Activated naive CD4-positive, alpha-beta T cell treated with anti-CD3 and anti-CD28 coated beads, Interleukin-2, amount 50 U/mL, for 72 hours (primary cell): ENCODE measurements at regions not wholly inside any gene's neighbourhood (a gene's known extent, or its start where the extent isn't known, plus 50 kb on each side); places are given as distances from the start of the nearest gene placed in this dataset.
"Not testable (repeated sequence)": the region's sequence is repeated elsewhere in the genome, so short reads cannot be mapped to it uniquely, and the experiment has no call there.

Experiments
- ATAC-seq, 2 donors: fragments of 150-1000 bp; cut with Tn5 transposase; 2 replicates each; pipeline ENCODE4 v1.10.0; 2021; ENCODE audit warnings: mild to moderate bottlenecking in 2 of 2, moderate library complexity in 2 of 2
- DNase-seq, 2 donors: peaks; one replicate each; pipeline ENCODE4 v3.0.0; 2021 to 2022; ENCODE audit warnings: low spot score in 2 of 2
- H3K27ac Mint-ChIP-seq, 2 donors: one replicate each; pipeline ENCODE4 v1.8.0; 2022; ENCODE audit warnings: mild to moderate bottlenecking in 2 of 2, mixed read lengths in 2 of 2
- H3K36me3 Mint-ChIP-seq, 2 donors: one replicate each; pipeline ENCODE4 v1.8.0; 2022; ENCODE audit warnings: mixed read lengths in 2 of 2
- H3K9me3 Mint-ChIP-seq, 2 donors: one replicate each; pipeline ENCODE4 v1.8.0; 2022; ENCODE audit warnings: mixed read lengths in 2 of 2

GRCh38 chr3:182487143-182487542 lies 306.2 kb upstream of the ATP11B start:
- DNase-seq, result no peak
- H3K9me3 Mint-ChIP-seq, result no peaks in the 10 kb centered on the region
- no peaks in the 10 kb centered on the region for H3K36me3 Mint-ChIP-seq
- H3K27ac Mint-ChIP-seq, result no peak overlapping the region
- no peak for ATAC-seq

DNA sequence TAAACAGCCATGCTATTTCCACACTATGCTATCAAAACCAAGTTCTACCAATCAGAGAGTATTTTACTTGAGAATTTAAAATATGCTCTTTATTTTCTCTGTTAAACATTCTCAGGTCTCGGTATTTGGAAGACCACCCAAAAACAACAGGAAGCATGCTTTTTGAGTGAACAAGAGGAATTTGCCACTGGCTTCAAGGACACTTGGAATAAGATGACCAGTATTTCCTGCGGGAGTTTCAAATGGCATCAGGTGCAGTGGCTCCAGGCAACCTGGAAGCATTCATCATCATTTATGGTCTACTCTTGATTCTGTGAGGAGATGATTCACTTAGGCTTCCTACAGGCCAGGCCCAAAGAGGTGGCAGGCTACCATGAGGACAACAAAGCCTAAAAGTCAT lies 305.7 kb upstream of the ATP11B start:
- Mint-ChIP-seq H3K27ac (no peak overlapping the region), H3K9me3 (no peaks in the 10 kb centered on the region), H3K36me3 (no peaks in the 10 kb centered on the region)
- DNase-seq (no peak), ATAC-seq (no peak)

DNA sequence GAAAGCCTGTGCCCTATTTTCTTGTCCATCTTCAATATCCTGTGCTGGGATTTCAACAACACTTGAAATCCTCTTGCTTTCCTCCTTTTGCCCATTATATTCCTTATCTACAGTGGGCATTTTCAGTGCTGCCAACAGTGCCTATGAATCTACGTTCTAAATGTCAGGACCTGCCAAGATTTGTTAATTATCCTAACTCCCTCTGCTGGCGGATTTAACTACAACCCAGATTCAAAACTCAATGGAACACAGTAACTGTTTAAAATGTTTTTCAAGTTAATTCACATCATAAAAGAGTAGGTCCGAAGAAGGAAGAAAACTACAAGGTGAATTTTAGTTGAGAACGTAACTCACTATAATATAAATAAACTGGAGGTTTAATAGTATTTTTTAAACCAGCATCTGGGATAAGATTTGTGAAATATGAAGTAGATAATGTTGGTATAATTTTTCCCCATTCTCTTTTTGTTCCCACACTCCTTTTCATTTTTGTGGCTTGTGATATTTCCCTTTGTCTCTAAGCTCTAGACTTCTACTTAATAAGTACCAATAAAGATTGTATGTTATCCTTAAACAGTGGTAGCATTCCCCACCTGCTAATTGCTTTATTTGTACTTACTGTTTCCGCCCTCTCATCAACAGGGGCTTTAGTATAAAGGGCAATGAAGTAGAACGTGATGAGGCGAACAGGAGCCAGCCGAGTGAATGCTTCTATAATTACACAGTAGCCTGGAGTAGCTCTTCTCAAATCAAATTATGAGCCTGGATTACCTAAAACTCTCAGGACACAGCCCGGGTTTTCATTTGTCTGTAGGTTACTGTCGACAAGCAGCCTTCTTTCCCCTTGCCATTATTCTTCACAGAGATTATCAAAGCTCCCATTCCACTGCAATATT lies 302.5 kb upstream of the ATP11B start:
- Mint-ChIP-seq H3K27ac (no peak overlapping the region), H3K9me3 (no peaks in the 10 kb centered on the region), H3K36me3 (no peaks in the 10 kb centered on the region)
- DNase-seq (peak in 1 of 2 donors; percentile 2), ATAC-seq (no peak)

DNA sequence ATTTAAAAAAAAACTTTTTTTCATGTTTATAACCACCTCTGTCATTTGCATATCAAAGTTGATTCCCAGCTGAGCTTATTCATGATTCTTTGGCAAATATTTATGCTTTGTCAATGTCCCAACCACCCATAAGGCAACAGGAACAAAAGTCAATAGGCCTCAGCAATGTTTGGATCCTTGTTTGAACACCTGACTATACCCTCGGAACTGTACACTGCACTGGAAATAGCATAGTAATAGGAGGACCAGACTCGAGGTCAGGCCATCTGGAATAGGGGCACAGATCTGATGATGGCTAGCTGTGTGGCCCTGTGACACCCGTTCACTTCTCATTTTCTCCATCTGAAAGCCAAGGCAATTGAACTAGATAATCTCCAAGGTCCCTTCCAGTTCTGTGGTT lies 301.7 kb upstream of the ATP11B start:
- H3K27ac Mint-ChIP-seq, result no peak overlapping the region
- ATAC-seq (no peak), DNase-seq (no peak)
- H3K9me3 Mint-ChIP-seq, result no peaks in the 10 kb centered on the region
- H3K36me3 Mint-ChIP-seq, result no peaks in the 10 kb centered on the region

DNA sequence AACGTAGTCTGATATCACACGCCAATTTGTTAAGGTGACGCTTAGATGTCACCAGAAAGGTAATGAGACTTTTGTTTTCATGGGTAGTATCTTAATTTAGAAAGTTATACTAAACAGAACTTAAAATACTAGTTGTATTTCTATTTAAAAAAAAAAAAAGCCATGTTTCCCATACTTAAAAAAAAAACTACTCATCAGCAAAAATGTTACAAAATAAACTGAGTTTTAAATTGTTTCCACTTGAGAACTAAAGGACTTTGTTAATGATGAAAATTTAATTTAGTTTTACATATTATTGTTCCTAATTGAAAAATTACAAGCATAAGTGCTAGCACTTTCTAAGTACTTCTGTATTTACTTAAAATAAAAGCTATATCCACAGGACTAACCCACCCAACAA lies 300.8 kb upstream of the ATP11B start:
- ATAC-seq (no peak), DNase-seq (no peak)
- H3K9me3 Mint-ChIP-seq, result no peaks in the 10 kb centered on the region
- no peaks in the 10 kb centered on the region for H3K36me3 Mint-ChIP-seq
- no peak overlapping the region for H3K27ac Mint-ChIP-seq

DNA sequence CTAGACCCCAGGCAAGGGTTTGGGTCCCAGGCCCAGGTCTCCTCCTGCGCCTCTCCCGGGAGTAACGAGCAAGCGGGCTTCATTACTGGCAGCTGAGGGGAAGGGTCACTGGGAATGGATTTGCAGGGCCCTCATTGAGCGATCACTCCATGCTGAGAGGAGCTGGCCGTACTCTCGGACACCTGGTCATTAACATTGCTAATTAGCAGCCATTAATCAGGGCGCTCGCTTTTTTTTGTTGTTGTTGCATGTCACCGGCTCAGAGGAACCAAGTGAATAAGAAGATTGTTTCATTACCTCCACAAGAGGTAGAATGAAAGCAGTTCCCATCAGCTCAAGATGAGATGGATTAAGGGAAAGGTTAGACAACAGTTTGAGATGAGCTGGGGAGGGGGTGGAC lies 293.0 kb upstream of the ATP11B start:
- H3K9me3 Mint-ChIP-seq, result no peaks in the 10 kb centered on the region
- DNase-seq, result no peak
- no peak for ATAC-seq
- no peaks in the 10 kb centered on the region for H3K36me3 Mint-ChIP-seq
- no peak overlapping the region for H3K27ac Mint-ChIP-seq

DNA sequence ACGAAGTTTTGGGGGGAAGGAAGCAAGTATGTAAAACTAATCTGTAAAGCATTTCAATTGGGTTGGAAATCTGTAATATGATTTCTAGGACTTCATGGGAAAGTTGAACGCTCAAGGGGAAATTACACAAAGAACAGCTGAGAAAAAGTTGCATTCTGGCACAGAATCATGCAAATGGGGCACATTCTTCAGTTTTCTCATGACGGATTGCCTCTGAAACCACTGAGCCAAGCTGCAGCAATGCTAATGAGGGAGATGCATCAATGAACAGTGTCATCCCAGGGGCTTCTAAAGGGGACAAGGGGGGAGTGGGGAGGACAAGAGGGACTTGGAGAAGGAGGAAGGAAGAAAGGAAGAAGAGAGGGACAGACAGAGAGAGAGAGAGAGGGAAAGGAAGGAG lies 291.4 kb upstream of the ATP11B start:
- H3K36me3 Mint-ChIP-seq, result no peaks in the 10 kb centered on the region
- H3K27ac Mint-ChIP-seq, result no peak overlapping the region
- no peak for ATAC-seq
- no peaks in the 10 kb centered on the region for H3K9me3 Mint-ChIP-seq
- no peak for DNase-seq

- Mint-ChIP-seq H3K36me3 (no peaks in the 10 kb centered on the region), H3K27ac (no peak overlapping the region), H3K9me3 (peaks cover 0 to 3% of the 10 kb centered on the region in 2 donors)
- ATAC-seq (no peak), DNase-seq (no peak)
Measured at GRCh38 chr3:182503401-182503800, 289.9 kb upstream of the ATP11B start.

GRCh38 chr3:182508919-182509711 lies 284.2 kb upstream of the ATP11B start:
- ATAC-seq, result no peak

DNA sequence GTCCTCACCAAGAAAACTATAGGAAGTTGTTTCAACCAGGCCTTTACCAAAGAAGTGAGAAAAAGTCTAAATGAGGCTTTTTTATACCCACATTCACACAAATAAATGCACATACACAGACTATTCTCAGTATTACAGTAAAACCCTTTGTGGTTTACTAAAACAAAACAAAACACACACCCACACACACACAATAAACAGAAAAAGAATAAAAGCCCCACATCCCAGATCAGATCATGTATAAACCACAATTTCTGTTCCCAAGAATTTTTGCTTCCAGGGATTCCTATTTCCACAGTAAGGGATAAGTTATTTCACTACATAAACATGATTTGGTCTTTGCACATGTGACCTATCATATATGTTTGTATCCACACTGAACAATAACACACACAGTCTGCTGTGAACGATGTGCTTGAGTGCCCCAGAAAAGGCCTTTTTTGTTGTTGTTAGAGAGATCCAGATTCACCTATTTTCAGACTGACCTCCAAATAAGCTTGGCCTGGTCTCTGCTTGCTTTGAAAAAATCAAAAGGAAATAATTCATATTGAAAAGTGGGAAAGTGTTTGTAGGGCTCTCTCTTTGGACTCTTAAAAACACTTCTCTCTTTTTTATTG lies 283.4 kb upstream of the ATP11B start:
- Mint-ChIP-seq H3K36me3 (no peaks in the 10 kb centered on the region), H3K9me3 (peaks cover 0 to 3% of the 10 kb centered on the region in 2 donors), H3K27ac (no peak overlapping the region)
- DNase-seq (no peak), ATAC-seq (no peak)

More at GRCh38 chr3:182508919-182509711, 284.2 kb upstream of the ATP11B start:
- no peak overlapping the region for H3K27ac Mint-ChIP-seq
- H3K9me3 Mint-ChIP-seq, result peaks cover 0 to 3% of the 10 kb centered on the region in 2 donors
- DNase-seq, result no peak
- no peaks in the 10 kb centered on the region for H3K36me3 Mint-ChIP-seq

- Mint-ChIP-seq H3K36me3 (no peaks in the 10 kb centered on the region), H3K9me3 (no peaks in the 10 kb centered on the region), H3K27ac (no peak overlapping the region)
- DNase-seq (no peak), ATAC-seq (no peak)
Measured at GRCh38 chr3:182514236-182514964, 278.9 kb upstream of the ATP11B start.

DNA sequence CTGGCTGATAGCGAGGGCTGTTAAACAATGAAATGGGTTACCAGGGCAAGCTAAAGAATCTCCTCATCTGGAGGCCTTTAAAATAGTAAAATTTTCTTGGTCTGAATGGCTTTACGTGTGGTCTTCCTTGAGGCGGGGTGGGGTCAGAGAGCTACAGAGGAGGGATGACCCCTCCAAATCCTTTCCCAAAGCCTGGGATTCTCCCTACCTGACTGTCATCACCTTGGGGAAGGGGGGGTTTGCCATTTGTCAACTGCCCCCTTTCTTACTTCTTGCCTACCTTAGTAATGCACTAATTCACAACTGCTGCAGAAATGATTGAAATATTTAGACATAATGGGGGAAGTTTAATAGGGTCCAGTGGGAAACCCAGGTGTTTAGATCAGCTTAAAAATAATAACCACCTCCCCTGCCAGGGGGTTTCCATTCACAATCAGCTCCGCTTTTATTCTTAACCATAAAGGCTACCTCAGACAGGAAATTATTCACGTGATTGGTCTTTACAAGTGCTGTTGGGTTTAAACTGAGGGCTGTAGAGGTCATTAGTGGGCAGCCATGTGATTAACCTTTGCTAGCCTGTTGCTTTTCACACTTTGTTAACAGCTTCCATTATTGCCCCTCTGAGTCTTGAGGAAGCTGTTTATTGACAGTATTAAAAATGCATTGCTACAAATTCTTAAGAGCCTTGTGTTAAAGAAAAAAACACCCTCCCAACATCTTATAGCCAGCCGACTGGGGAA lies 276.5 kb upstream of the ATP11B start:
- ATAC-seq, result no peak
- Mint-ChIP-seq H3K36me3 (no peaks in the 10 kb centered on the region), H3K27ac (no peak overlapping the region), H3K9me3 (no peaks in the 10 kb centered on the region)
- DNase-seq, result no peak

DNA sequence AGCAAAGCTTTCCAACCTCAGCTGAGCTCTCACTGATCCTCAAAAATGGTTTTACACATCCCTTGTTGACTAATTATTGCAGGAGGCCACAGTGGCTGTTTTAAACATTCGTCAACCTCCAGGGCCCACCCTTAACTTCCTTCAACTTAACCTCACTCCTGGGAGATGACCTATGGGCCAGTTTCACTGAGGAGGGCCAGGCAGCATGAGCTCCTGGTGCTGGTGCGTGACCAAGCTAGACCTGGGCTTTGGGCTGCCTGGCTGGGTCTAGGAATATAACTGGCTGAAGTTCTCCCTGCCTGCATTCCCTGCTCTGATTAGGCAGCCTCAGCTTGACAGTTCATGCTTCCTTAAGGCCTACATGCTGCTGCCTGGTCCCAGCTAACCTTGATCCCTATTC lies 273.7 kb upstream of the ATP11B start:
- Mint-ChIP-seq H3K36me3 (no peaks in the 10 kb centered on the region), H3K27ac (no peak overlapping the region), H3K9me3 (no peaks in the 10 kb centered on the region)
- DNase-seq, result no peak
- no peak for ATAC-seq

DNA sequence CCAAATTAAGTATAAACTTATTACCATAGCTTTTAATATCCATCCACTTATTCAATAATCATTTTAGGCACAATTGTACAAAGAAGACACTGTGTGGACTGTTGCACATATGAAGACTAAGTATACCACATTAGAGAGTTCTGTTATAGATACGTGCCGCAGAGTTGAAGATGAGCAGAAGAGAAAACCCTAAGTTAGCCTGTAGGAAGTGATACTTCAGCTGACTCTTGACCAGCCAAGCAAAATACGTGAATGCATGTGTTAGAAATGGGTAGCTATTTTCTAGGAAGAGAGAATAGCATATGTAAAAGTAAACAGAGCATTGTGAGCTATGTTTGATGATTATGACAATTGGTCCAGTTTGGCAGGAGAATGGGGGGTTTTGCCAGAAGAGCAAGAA lies 272.0 kb upstream of the ATP11B start:
- H3K27ac Mint-ChIP-seq, result no peak overlapping the region
- no peak for DNase-seq
- no peak for ATAC-seq
- no peaks in the 10 kb centered on the region for H3K9me3 Mint-ChIP-seq
- H3K36me3 Mint-ChIP-seq, result no peaks in the 10 kb centered on the region

- not testable (repeated sequence) for H3K9me3 Mint-ChIP-seq, H3K36me3 Mint-ChIP-seq, H3K27ac Mint-ChIP-seq, ATAC-seq, DNase-seq
Measured at GRCh38 chr3:182523424-182523823, 269.9 kb upstream of the ATP11B start.

DNA sequence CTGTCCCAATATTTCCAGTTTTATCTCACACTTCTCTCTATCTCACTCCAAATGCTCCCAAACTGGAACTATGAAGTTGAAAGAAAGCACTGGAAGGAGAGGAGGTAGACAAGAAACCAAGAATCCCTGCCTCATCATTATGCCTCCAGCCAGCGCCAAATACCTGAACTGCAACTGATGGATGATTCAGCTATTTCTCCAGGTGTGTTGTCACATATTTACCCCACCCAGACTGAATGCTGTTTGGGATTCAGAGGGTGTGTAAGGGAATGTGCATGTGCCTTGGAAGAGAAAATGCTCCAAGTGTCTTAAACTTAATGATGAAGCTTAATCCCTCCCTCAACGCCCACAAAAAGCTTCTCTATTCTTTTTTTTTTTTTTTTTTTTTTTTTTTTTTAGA lies 269.5 kb upstream of the ATP11B start:
- no peak for DNase-seq
- Mint-ChIP-seq H3K9me3 (no peaks in the 10 kb centered on the region), H3K36me3 (no peaks in the 10 kb centered on the region), H3K27ac (no peak overlapping the region)
- ATAC-seq, result no peak
